GM23338 (cell line): ENCODE measurements at regions not wholly inside any gene's neighbourhood (a gene's known extent, or its start where the extent isn't known, plus 50 kb on each side); places are given as distances from the start of the nearest gene placed in this dataset.

Experiments
- ATAC-seq: fragments of 200-7000 bp; cut with Tn5 transposase; 3 replicates; pipeline ENCODE4 v1.9.1; 2020
- DNase-seq: peaks from one replicate; pipeline ENCODE4 v3.0.0-alpha.2; 2015; ENCODE audit warnings: low spot score
- H2AFZ ChIP-seq: fragments of 200-600 bp; sonication (generic); 2 replicates; pipeline ENCODE4 v1.8.0; 2016; ENCODE audit warnings: antibody characterized with exemption, mild to moderate bottlenecking, moderate library complexity
- H3F3A ChIP-seq: fragments of 200-600 bp; sonication (generic); replicated peaks from 2 replicates; pipeline ENCODE4 v1.8.0; 2017; ENCODE audit warnings: antibody characterized with exemption, mixed run types, low read depth
- H3K27ac ChIP-seq: fragments of 200-600 bp; sonication (generic); 2 replicates; pipeline ENCODE4 v1.6.1; 2016; ENCODE audit warnings: low read depth
- H3K27me3 ChIP-seq: fragments of 200-600 bp; sonication (generic); 2 replicates; pipeline ENCODE4 v1.8.0; 2016; ENCODE audit warnings: mild to moderate bottlenecking, mixed run types, moderate library complexity; ENCODE audit not compliant: insufficient read depth
- H3K36me3 ChIP-seq: fragments of 200-600 bp; sonication (generic); 2 replicates; pipeline ENCODE4 v1.8.0; 2016; ENCODE audit warnings: mild to moderate bottlenecking; ENCODE audit not compliant: insufficient read depth
- H3K4me1 ChIP-seq: fragments of 200-600 bp; sonication (generic); 2 replicates; pipeline ENCODE4 v1.8.0; 2016; ENCODE audit warnings: mild to moderate bottlenecking, moderate library complexity; ENCODE audit not compliant: insufficient read depth
- H3K4me2 ChIP-seq: fragments of 200-600 bp; sonication (generic); 2 replicates; pipeline ENCODE4 v1.7.1; 2017; ENCODE audit warnings: mixed run types
- H3K4me3 ChIP-seq: fragments of 200-600 bp; sonication (generic); 2 replicates; pipeline ENCODE4 v1.6.1; 2016; ENCODE audit warnings: mixed run types
- H3K79me2 ChIP-seq: fragments of 200-600 bp; sonication (generic); replicated peaks from 2 replicates; pipeline ENCODE4 v1.8.0; 2017; ENCODE audit warnings: mild to moderate bottlenecking; ENCODE audit not compliant: insufficient read depth
- H3K9me2 ChIP-seq: fragments of 200-600 bp; sonication (generic); 2 replicates; pipeline ENCODE4 v1.8.0; 2017; ENCODE audit not compliant: insufficient read depth
- H4K20me1 ChIP-seq: fragments of 200-600 bp; sonication (generic); replicated peaks from 2 replicates; pipeline ENCODE4 v1.8.0; 2017; ENCODE audit warnings: mild to moderate bottlenecking; ENCODE audit not compliant: insufficient read depth
- H3K27ac Mint-ChIP-seq: 2 replicates; pipeline ENCODE4 v1.8.0; 2020; ENCODE audit warnings: inconsistent platforms, mild to moderate bottlenecking, moderate library complexity, mixed read lengths
- H3K27me3 Mint-ChIP-seq: 3 replicates; pipeline ENCODE4 v1.8.0; 2022; ENCODE audit warnings: low read depth, mild to moderate bottlenecking, moderate library complexity, mixed read lengths, inconsistent platforms; ENCODE audit not compliant: insufficient read depth, poor library complexity
- H3K36me3 Mint-ChIP-seq: 3 replicates; pipeline ENCODE4 v1.8.0; 2021; ENCODE audit warnings: low read depth, mild to moderate bottlenecking, inconsistent platforms, moderate library complexity, mixed read lengths
- H3K4me1 Mint-ChIP-seq: 3 replicates; pipeline ENCODE4 v1.8.0; 2020; ENCODE audit warnings: mild to moderate bottlenecking, inconsistent platforms, mixed read lengths
- H3K4me3 Mint-ChIP-seq: 3 replicates; pipeline ENCODE4 v1.8.0; 2021; ENCODE audit warnings: moderate library complexity, mild to moderate bottlenecking, inconsistent platforms, mixed read lengths
- H3K9me3 Mint-ChIP-seq: 3 replicates; pipeline ENCODE4 v1.8.0; 2020; ENCODE audit warnings: moderate library complexity, mild to moderate bottlenecking, inconsistent platforms, mixed read lengths
- EZH2 ChIP-seq: fragments of 200-600 bp; sonication (generic); IDR thresholded peaks from one replicate; pipeline ENCODE4 v1.8.0; 2017; ENCODE audit warnings: antibody characterized with exemption, mild to moderate bottlenecking, low read depth; ENCODE audit not compliant: unreplicated experiment
- EZH2phosphoT487 ChIP-seq: fragments of 200-600 bp; sonication (generic); IDR thresholded peaks from one replicate; pipeline ENCODE4 v1.8.1; 2018; ENCODE audit warnings: antibody characterized with exemption; ENCODE audit not compliant: unreplicated experiment
- JUNB ChIP-seq: IDR thresholded peaks from one replicate; pipeline ENCODE4 v1.6.1; 2016; ENCODE audit warnings: antibody characterized with exemption; ENCODE audit not compliant: unreplicated experiment
- NANOG ChIP-seq: IDR thresholded peaks from 2 replicates; pipeline ENCODE4 v1.6.1; 2016; ENCODE audit warnings: antibody characterized with exemption, borderline replicate concordance
- POLR2AphosphoS5 ChIP-seq: IDR thresholded peaks from 2 replicates; pipeline ENCODE4 v1.6.1; 2016; ENCODE audit warnings: antibody characterized with exemption, low read depth
- REST ChIP-seq: IDR thresholded peaks from one replicate; pipeline ENCODE4 v1.6.1; 2018; ENCODE audit warnings: antibody characterized with exemption; ENCODE audit not compliant: unreplicated experiment
- STAT1 ChIP-seq: IDR thresholded peaks from one replicate; pipeline ENCODE4 v1.6.1; 2016; ENCODE audit warnings: antibody characterized with exemption; ENCODE audit not compliant: unreplicated experiment
- ZNF114 ChIP-seq: fragments of 250-450 bp; sonication (Bioruptor Pico); IDR thresholded peaks from 2 replicates; pipeline ENCODE4 v1.5.0; 2020; ENCODE audit warnings: mild to moderate bottlenecking, moderate library complexity
- ZNF331 ChIP-seq: fragments of 250-450 bp; sonication (Bioruptor Pico); IDR thresholded peaks from 2 replicates; pipeline ENCODE4 v1.5.0; 2020; ENCODE audit warnings: low read depth, mild to moderate bottlenecking, moderate library complexity
- TF ChIP-seq, protein P1 (sequence below), 2 experiments: fragments of 200-600 bp in 1 of 2; sonication (generic) in 1 of 2; conservative IDR thresholded peaks; 2 replicates each; pipeline versions ENCODE4 v1.5.1 to v1.6.1; 2016 to 2017; ENCODE audit warnings: antibody characterized with exemption in 2 of 2, low read depth in 2 of 2, mild to moderate bottlenecking in 2 of 2, moderate library complexity in 1 of 2
- TF ChIP-seq, protein P2 (sequence below): IDR thresholded peaks from 2 replicates; pipeline ENCODE4 v1.6.1; 2016; ENCODE audit warnings: antibody characterized with exemption

DNA sequence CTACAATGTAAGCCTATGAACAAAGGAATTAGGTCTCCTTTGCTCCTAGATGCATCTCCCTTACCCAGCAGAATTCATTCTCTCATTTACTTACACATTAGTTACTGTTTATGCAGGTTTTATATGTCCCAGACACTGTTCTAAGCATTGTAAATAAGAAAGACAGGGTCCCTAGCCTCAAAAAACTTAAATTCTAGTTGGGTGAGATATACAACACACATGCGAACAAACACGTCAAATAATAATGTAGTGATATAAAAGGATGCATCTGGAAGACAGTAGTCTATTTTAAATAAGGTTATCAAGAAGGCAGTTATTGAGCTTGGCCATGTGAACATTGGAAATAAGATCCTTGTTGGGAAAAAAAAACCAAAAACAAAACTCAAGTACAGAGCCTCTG is 479.7 kb downstream of the DNAJB9 start:
- Histone ChIP-seq H3K4me1 (no peaks in the 10 kb centered on the region), H3F3A (no peaks in the 10 kb centered on the region), H3K4me2 (no peak overlapping the region), H4K20me1 (no peaks in the 10 kb centered on the region), H2AFZ (no peak overlapping the region), H3K4me3 (no peak overlapping the region), H3K79me2 (no peaks in the 10 kb centered on the region), H3K27ac (no peak overlapping the region), H3K36me3 (no peaks in the 10 kb centered on the region), H3K9me2 (no peaks in the 10 kb centered on the region), H3K27me3 (no peaks in the 10 kb centered on the region)
- Mint-ChIP-seq H3K27me3 (no peaks in the 10 kb centered on the region), H3K4me1 (no peaks in the 10 kb centered on the region), H3K4me3 (no peak overlapping the region), H3K27ac (no peak overlapping the region), H3K36me3 (no peaks in the 10 kb centered on the region), H3K9me3 (no peaks in the 10 kb centered on the region)
- DNase-seq, result no peak
- TF ChIP-seq, protein P1, sequence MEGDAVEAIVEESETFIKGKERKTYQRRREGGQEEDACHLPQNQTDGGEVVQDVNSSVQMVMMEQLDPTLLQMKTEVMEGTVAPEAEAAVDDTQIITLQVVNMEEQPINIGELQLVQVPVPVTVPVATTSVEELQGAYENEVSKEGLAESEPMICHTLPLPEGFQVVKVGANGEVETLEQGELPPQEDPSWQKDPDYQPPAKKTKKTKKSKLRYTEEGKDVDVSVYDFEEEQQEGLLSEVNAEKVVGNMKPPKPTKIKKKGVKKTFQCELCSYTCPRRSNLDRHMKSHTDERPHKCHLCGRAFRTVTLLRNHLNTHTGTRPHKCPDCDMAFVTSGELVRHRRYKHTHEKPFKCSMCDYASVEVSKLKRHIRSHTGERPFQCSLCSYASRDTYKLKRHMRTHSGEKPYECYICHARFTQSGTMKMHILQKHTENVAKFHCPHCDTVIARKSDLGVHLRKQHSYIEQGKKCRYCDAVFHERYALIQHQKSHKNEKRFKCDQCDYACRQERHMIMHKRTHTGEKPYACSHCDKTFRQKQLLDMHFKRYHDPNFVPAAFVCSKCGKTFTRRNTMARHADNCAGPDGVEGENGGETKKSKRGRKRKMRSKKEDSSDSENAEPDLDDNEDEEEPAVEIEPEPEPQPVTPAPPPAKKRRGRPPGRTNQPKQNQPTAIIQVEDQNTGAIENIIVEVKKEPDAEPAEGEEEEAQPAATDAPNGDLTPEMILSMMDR (conservative IDR thresholded peaks at IDR 0.05; ENCODE audit: low read depth in 2 of 2), result no peak
- TF ChIP-seq EZH2phosphoT487, result no peak
- TF ChIP-seq, protein P2, sequence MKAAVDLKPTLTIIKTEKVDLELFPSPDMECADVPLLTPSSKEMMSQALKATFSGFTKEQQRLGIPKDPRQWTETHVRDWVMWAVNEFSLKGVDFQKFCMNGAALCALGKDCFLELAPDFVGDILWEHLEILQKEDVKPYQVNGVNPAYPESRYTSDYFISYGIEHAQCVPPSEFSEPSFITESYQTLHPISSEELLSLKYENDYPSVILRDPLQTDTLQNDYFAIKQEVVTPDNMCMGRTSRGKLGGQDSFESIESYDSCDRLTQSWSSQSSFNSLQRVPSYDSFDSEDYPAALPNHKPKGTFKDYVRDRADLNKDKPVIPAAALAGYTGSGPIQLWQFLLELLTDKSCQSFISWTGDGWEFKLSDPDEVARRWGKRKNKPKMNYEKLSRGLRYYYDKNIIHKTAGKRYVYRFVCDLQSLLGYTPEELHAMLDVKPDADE, result no peak
- TF ChIP-seq JUNB, result no peak
- no peak for TF ChIP-seq ZNF331 (CRISPR knock-in tag)
- no peak for TF ChIP-seq REST
- TF ChIP-seq ZNF114 (CRISPR knock-in tag), result no peak
- no peak for TF ChIP-seq POLR2AphosphoS5
- no peak for TF ChIP-seq NANOG
- TF ChIP-seq STAT1, result no peak
- no peak for TF ChIP-seq EZH2
- ATAC-seq, result no peak
